Myocyte (in vitro differentiated cells): ENCODE measurements at regions not wholly inside any gene's neighbourhood (a gene's known extent, or its start where the extent isn't known, plus 50 kb on each side); places are given as distances from the start of the nearest gene placed in this dataset.

Source experiments
- DNase-seq: peaks from one replicate; pipeline ENCODE4 v3.0.0-alpha.2; 2012; ENCODE audit warnings: low read depth

DNA sequence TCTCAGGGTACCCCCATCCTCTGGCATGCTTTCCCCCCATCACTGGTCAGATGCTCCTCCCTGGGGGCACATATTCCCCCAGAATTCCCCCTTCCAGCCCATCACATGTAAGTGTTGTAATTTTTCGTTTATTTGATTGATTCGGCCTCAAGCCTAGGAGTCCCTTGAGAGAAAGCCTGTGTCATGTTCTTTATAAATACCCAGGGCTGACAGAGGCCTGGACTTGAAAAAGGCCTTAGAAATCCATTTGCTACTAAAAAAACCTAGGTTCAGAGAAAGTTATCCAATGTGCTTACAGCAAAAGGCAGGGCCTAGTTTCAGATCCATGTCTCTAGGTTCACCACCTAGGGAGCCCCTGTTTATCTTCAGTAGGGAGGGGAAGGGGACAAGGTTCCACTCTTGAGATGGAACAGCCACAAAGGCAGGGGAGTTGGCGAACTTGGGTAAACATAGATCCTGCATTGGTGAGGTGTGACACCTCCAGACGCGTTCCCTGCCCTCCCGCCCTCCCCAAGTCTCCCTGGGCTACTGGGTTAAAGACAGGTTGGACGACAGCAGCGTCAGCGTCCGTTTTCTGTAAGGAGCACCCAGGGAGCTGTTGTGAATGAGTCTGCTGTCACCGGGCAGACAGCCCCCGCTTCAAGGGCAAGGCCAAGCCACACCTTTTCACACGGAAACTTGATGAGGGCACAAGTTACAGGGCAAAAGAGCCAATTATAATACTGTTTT lies 147.8 kb downstream of the EN1 start:
- no peak for DNase-seq

DNA sequence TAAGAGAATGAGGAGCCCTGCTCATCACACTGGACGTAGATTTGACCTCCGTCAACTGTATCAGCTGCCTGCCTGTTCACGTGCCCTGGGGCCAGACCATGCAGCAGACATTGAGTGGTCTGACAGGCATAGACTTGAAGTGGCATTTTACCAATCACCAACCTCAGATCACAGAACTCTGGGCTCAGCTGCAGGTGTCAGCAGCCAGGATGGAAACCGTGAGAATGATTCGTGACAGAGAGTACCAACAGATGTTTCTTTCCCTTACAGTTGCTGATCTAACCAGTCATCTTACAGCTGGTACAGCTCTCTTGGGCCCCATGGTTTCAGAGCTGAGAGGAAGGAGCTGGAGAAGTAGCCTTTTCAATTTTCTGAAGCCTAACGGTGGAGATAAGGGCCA lies 148.9 kb downstream of the EN1 start:
- no peak for DNase-seq

DNA sequence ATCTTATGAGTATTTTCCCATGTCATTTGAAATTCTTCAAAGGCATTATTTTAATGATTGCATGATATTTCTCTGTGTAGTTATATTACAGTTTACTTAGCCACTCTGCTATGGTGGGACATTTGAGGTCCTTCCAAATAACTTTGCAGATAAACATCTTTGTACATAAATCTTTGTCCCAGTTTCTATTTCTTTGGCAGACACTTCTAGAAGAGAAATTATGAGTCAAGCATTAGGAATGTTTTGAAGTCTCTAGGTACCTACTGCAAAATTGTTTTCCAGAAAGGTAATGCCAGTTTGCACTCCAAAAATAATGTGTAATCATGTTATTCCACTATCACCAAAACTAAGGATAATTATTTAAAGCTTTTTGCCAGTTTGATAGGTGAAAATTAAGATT lies 149.7 kb downstream of the EN1 start:
- no peak for DNase-seq

DNA sequence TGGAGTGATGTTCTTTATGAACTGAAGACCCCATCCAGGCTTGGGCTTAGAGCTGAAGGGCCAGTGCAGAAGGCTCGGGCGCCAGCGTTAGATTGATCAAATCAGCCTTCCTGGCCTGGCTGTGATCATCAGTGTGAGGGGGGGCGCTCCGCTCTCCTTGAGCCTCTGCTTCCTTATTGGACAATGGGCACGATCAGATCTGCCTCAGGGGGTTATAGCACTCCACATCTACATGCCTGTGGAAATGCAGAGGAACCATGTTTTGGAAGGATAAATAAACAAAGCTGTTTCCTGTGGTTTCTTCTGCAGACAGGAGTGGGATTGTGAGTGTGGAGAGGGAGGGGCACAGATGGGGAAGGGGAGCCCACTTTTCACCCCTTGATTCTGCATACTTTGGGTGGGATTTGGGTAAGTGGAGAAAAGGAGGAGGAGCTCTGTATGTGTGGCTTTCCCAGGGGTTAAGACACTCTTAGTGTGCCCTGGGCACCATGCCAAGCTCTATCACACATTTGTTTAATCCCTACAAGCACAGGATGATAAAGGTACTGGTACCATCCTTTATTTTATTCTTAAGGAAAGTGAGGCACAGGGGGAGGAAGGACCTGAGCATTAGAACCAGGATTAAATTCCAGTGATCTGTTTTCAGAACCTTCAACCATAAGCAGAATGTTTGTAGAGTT lies 150.5 kb downstream of the EN1 start:
- DNase-seq = no peak

DNA sequence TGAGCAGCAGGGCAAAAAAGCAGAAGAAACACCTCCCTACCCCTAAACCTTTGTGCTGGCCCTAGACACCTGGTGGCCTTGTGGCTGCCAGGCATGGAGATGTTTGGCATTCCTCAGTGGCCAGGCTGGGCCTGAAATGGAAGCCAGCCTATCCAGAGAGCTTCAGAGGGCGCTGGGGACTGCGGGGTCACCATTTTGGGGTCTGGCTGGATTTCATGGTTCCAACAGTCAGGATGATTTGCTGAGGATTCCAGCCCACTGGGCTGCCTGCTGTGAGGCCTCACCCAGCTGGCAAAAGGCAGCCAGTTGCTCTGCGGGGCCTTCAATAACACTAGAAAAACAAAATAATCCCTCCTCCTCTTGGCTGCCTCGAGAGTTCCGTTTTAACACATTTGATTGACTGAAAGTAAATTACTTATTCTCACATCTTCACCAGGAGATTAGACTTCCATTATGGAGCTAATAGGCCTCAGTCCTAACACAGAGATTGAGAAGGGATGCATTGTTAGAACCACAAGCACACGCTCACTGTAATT lies 154.1 kb downstream of the EN1 start:
- DNase-seq = peak; percentile 24

DNA sequence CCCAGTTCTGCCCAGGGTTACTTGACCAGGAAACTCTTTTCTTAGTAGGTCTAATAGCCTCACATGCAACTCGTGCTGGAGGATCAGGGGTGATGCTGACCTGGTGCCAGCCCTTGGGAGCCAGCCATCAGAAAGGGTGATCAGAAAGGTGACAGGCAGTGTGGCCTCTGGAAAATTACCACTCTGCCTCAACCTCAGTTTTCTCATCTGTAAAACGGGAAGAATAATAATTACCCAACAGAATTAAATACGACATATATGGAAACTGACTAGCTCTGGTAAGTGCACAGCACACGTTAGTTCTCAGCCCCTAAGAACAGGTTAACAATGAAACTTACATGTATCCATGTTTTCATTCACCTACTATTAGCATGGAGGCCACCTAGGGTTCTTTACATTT lies 157.6 kb downstream of the EN1 start:
- no peak for DNase-seq

DNA sequence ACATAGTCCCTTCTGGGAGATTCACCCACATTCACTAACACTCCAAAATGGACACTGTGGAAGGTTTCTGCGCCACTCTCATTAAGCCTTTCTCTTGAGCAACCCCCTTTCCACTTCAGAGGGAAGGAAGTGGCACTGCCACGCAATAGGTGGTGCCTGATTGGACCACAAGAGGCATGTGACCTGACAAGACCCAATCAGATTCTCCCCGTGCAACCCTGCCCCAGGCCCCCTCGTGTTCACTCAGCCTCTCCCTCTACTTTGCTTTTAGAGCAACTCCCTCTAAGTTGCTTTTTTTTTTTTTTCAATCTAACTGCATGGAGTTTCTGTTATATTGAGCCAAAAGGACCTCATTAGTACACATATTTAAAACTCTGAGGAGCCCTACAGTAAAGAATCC lies 158.0 kb downstream of the EN1 start:
- DNase-seq = no peak

DNA sequence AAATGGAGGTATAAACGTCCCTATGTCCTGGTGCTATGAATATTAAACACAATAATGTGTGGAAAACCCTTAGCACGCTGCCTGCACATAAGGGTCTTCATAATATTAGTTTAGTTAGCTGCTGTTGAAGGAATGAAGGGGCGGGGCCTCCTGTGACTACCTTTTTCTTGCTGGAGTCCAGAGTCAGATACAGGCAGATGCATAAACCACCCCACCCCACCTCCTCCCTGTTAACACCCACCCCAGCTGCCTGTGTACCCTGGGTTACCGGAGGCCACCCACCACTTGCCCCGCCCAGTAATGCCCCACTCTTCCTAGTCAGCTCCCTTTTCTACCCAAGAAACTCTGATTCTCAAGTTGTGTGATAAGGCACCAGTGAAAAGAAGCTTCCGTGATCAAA lies 158.4 kb downstream of the EN1 start:
- DNase-seq = no peak

DNA sequence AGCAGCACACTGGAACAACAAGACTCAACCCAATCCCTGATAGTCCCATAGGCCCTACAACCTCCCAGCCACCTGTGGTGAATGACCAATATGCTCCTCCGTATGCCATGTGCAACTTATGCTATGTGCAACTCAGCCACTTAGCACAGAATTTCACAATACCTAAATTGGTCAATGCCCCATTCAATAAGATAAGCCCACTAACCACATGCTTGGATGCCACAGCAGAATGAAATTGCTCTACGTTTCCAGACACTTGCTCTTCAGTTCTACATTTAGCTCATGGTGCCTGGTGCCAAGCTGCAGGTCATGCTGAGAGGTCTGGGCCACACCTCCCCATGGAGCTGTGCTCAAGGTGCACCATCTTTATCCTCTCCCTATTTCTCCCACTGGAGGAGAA lies 159.8 kb downstream of the EN1 start:
- DNase-seq = no peak

DNA sequence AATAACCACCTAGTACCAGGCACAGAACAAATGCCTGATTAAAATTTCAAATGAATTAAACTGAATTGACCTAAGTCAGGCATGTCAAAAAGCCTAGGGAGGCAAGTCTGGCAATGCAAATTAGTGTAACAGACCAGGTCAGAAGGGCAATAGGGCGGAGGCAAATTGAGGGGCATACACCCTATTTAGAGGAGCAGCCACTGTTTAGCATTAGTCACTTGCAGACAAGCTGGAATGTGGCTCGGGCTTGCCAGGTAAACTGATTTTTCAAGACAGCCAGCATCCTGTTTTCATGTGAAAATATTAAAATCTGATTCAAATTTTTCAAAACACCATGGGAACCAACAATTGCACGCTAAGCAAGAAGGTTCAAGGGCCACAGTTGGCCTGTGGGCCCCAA lies 160.3 kb downstream of the EN1 start:
- DNase-seq = no peak

DNA sequence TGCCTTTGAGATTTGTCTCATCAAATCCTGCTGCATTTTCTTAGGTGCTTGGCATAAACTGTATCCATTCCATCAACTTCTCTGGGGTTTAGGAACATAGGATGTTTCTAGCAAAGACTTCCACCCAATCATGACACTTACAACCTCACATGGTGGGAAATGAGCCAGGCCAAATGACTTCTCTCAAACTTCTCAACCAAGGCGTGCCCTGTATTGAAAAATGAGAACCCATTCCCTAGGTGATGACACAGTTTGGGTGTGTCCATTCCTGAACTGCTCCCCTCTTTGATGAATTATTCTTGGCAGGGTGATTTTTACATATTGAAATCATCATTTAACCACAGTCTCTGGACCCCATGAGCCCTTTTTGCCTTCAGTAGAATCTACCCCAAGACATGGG lies 161.1 kb downstream of the EN1 start:
- DNase-seq = peak; percentile 15

DNA sequence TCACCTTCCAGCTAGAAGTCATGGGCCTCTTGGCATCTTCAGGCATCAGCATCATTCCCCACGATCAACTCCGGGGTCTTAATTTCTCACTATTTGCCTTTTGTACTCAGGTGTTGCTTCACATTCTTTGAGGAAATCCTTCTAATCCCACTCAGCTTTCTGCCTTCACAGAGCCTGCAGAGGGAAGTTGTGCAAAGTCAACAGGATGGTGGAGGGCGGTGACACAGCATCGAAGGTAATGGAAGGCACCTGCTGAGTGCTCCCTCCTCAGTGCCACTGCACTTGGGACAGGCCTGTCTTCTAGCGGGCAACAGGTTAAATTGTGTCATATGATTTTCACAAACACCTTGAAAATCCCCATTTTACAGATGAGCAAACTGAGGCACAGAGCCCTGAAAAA lies 164.0 kb downstream of the EN1 start:
- DNase-seq = no peak

DNA sequence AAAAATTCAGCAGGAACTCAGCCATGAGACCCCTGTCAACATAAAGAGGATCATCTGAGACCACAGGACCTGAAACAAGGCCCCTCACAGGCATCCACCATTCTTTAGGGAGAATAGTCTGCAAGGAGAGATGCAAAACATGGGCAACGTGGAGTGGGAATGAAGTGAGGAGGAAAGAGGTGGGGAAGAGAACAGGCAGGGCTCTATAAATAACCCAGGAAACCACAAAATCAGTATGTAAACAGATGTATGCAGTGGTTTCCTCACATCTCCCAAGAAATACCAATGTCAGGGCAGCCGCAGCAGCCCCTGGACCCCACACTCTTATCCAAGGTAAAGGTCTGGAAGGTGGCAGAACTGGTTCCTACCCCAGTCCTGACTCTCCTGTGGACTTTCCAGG lies 168.5 kb downstream of the EN1 start:
- DNase-seq = no peak

DNA sequence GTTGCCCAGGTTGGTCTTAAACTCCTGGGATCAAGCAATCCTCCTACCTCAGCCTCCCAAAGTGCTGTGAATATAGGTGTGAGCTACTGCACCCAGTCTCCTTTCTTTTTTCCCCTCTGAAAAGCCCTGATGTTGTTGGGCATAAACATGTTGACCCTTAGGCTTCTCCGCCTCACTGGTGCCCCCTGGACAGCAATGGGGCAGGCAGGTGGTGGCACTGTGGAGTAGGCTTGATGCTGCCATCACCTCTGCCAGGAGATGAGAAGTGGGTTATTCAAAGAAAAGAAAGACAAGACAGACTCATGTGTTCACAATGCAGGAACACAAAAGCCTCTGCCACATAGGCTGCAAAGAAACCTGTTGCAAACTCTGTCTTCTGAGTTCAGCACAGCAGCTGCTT lies 169.9 kb downstream of the EN1 start:
- DNase-seq = no peak

DNA sequence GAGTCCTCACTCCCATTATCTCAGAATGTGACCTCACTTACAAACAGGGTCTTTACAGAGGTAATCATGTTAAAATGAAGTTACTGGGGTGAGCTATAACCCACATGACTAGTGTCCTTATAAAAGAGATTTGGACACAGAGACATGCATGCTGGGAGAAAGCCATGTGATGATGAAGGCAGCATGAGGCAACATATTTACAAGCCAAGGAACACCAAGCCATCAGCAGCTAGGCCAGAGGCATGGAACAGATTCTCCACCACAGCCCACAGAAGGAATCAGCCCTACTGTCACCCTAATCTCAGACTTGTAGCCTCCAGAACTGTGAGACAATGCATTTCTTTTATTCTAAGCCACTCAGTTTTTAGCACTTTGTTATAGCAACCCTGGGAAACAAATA lies 171.9 kb downstream of the EN1 start:
- DNase-seq = no peak

DNA sequence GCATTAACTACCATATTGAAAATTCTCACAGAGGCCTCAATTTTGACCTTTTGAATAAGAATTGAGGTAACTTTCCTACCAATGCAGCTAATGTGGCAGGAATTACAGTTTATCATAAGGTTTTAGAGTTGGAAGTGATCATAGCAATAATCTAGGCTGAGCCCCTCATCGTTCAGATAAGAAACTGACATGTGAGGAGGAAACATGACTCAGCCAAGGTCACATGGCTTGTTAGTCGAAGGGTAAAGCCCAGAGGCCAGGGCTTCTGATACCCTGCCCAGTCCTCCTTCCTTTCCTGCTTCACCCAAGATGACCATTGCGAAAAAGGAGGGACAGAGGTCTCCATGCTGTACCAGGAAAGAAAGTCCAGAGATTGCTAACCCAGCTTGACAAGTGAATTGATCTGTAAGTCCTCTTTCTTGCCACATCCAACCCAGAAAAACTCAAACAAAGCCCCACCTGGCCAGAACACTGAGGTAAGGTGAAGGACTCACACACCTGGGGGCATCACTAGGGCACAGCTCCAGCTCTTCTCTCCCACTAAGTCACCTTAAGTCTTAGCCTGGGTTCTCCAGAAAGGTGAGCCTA lies 174.8 kb downstream of the EN1 start:
- DNase-seq = no peak

DNA sequence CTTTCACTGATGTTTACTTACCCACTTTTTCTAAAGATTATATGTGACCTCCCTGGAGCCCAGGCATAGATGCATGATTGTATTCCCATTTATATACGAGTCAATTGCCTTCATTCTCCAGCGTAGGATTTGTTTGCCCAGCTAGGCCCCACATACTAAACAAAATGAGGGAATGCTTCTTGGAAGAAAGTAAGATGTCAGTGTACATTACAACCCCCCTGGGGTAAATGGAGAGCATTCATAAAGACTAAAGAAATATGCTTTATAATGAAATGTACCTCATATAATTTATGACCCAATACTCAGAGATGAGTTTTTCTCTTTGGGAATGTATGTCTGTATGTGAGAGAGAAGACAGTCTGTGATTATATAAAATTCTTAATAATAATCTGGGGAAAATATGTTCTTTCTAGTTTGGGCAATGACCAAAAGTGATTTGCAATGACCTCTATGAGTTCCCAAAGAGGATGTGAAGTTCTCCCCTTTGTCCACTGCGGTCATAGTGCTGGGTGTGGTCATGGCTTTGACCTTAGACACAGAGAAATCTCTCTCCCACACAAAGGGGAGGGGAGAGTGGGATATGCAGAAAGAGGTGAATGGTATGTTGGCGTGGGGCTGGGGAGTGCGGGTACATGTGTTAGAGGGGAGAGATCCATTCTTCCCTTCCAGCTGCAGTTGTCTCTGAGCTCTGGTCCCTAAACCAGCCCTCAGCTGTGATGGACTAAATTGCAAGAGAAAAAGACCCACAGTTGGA lies 175.6 kb downstream of the EN1 start:
- DNase-seq = no peak

DNA sequence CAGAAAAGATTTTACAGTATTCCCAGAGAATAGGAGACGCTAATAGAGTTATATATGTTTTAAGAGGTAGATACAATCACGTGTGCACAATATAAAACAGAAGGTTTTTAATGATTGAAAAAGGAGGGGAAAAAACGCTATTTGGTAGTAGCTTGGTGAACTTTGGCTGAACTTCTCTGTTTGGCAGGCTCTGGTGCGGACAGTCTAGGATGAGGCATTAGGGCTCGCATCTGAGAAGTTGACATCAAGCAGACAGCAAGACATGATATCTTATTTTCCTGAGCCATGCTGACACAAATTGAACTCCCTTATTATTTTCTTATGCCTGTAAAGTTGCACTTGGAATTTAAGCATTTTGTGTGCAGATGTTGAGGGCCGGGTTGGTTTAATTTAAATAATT lies 176.6 kb downstream of the EN1 start:
- no peak for DNase-seq

DNA sequence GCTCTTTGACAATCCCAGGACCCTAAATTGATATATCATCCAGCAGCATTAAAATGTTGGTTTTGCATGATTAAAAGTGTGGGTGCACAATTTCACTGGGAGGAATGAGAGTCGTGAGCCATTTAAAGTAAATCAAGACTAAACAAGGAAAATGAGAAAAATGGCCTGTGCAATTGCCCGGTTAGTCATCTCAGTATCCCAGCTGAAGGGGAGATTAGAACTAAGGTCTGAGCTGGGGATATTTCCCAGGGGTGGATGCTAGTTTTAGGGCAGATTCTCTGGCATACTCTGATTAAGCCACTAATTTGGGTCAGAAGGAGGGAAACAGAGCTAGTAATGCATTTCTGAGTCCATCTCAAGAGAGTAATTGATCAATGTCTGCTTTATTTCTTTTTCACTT lies 177.2 kb downstream of the EN1 start:
- DNase-seq = no peak

DNA sequence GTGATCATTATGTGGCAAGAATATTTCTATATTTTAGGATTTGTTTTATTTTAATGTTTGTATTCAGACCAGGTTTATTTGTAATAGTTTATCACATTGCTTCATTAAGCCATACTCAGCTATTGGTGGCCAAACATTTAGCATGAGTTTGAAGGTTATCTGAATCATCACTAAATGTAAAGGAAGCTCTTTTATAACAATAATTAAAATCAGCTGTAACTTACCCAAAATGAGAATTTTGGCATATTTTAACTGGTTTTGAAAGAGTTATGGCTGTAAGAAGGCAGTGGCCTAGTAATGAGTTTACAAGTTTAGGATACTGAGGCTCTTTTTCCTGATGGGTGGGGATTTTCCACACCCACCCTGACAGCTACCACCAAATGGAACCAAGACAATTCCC lies 177.8 kb downstream of the EN1 start:
- DNase-seq = no peak

DNA sequence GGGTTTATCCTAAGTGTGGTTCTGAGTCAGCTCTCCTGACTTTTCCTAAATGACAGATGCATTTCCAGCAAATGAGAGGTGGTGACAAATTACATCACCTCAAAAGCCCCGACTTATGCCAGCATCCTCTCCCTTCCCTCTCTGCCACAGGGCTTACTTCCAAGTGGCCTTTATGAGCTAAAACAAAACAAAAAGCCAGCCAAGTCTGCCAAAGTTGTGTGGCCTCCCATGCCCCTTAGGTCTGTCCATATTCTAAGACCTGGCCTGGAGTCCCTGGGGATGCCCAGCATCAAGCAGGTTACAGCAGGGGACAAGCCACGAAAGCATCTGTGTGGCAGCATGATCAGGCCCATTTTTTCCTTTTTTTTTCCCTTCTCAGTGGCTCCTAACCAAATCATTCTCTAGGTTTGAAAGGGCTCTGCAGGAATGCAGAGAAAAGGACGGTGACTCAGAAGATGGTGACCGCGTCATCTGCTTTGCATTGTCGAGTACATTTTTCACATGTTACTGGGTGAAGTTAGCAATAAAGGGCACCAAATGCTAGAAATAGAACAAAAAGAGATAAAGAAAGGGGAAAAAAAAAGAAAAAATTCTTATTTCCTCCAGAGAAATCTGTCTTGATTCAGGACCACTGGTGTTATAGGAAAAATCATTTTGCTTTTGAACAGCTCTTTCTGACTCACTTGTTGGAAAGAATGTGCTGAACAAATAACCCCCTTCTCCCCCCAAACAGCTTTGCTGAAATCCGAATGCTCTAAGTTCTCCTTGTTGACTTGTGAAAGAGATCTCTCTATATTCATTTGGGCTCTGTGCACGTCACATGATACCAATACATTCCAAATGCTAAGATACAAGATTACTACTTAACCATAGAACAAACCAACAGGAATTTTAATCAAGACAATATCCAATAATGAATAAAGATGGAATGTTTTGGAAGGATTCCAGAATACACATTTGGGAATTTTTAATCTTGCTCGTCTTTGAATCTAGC lies 178.7 kb downstream of the EN1 start:
- DNase-seq = peak; percentile 64
